Heart left ventricle (tissue), 13 donors: ENCODE measurements at regions not wholly inside any gene's neighbourhood (a gene's known extent, or its start where the extent isn't known, plus 50 kb on each side); places are given as distances from the start of the nearest gene placed in this dataset.
"Not testable (repeated sequence)": the region's sequence is repeated elsewhere in the genome, so short reads cannot be mapped to it uniquely, and the experiment has no call there.

Experiments
- CTCF ChIP-seq, 12 donors: fragments of 200-600 bp; sonication (generic) in 4 of 12; IDR thresholded peaks; one replicate each; pipeline versions ENCODE4 v1.5.0 to v1.8.0; 2018 to 2022; ENCODE audit warnings: antibody characterized with exemption in 12 of 12, mild to moderate bottlenecking in 5 of 12
- POLR2A ChIP-seq, 2 donors: fragments of 450-650 bp; IDR thresholded peaks; one replicate each; pipeline ENCODE4 v1.6.1; 2017; ENCODE audit warnings: antibody characterized with exemption in 2 of 2, mild to moderate bottlenecking in 2 of 2, moderate library complexity in 2 of 2
- donor health status: ischemic (EF 13 %, LVEDD 7.1; RV severe dilation, severe dysfunction).
- donor health status: DM: no; HTN: yes; CAD: no.
- donor health status: DM: no; HTN: no; CAD: no.
- donor health status: ischemic (EF 25% LVEDD 6.9; RV normal size, moderate dysfunction).
- donor health status: ischemic (EF 25% LVEDD 5.7; RV mildly dilated, moderate dysfunction).
- donor health status: ischemic (EF 35%, LVEDD 5.7; RV mildly dilated, moderate dysfunction).
- donor health status: nonischemic (EF 11% LVEDD 7.7; RV severe dilation, severe dysfunction).
- donor health status: DM: yes; HTN: yes; CAD: no.
- donor health status: PGD.
- donor health status: ischemic (EF 29% LVEDD 5.4; RV normal size, mild dysfunction).
- donor health status: nonischemic (EF 23%, LVEDD 6.1; RV moderate dilation, normal function).

DNA sequence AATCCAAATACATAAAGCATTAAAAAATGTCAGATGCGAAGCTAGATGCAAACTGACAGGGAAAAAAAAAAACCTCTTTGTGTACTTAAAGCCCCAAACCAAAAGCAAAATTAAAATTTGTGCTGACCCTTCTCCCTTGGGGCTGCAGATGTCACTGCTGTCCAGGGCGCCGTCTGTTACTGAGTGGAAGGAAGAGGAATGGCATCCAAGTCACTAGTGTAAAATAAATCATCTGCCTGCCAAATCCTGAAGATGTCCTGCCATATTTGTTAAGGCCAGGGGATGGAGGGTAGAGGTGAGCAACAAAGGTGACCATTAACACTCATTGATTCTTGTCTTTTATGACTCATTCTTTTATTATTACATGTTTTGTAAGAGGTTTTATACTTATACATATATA lies 126.6 kb upstream of the ERV3-1 start:
- not testable (repeated sequence) for TF ChIP-seq POLR2A, CTCF (IDR thresholded peaks at IDR 0.05)
